HG02642 (cell line): ENCODE measurements at regions not wholly inside any gene's neighbourhood (a gene's known extent, or its start where the extent isn't known, plus 50 kb on each side); places are given as distances from the start of the nearest gene placed in this dataset.
"Not testable (repeated sequence)": the region's sequence is repeated elsewhere in the genome, so short reads cannot be mapped to it uniquely, and the experiment has no call there.

ENCODE experiments used
- ATAC-seq: cut with Tn5 transposase; IDR thresholded peaks from one replicate; pipeline ENCODE4 v1.9.1; 2021; ENCODE audit warnings: mild to moderate bottlenecking; ENCODE audit not compliant: unreplicated experiment, poor library complexity

- ATAC-seq: not testable (repeated sequence)
Measured at GRCh38 chr20:64327223-64327549, 71.6 kb downstream of the PCMTD2 start.

- ATAC-seq: peak; percentile 75
Measured at GRCh38 chr20:64327550-64328317, 72.2 kb downstream of the PCMTD2 start.

- not testable (repeated sequence) for ATAC-seq
Measured at GRCh38 chr20:64328595-64329250, 73.2 kb downstream of the PCMTD2 start.

GRCh38 chr20:64332627-64333026, 77.1 kb downstream of the PCMTD2 start:
- ATAC-seq: not testable (repeated sequence)
